ENCODE measurements at regions not wholly inside any gene's neighbourhood (a gene's known extent, or its start where the extent isn't known, plus 50 kb on each side); places are given as distances from the start of the nearest gene placed in this dataset.
A peak's percentile ranks its signal among the peaks of the same experiment; 100 is the strongest.

DNA sequence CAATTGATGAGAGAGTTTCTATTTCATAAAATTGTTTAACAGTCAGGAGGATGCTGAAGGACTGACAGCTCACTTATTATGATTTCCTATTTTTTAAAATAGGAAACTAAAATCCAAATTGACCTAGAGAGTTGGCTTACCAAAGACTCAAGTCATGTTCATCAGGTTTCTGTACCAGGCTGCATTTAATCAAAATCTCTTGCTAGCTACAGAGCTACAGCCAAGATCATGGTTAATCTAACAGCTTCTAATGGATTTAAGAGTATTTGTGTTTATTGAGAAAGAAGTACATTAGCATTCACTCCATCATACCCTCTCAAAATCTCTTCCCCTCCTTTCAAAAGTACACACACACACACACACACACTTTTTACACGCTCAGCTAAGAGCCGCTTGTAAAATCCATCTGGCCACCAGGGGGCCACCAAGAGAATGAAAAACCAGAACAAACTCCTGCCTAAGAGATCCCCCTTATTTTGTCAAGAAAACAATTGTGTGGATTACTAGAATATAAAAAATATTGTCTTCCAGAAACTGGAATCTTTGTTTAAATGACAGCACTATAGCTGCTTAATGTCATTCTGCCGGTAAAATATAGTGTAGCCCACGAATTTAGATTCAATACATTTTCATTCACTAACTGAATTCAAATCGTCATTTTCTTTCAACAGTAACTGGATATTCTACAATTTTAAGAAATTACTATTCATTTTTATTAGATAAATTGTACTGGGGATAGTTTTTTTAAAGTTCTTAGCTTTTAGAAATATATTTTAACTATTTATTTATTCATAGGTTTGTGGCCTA, 334.0 kb downstream of the BTG1 start:
- DNase-seq, result peak; percentile 32
- no peaks in the 10 kb centered on the region for H3K36me3 ChIP-seq
- H3K27me3 ChIP-seq, result no peaks in the 10 kb centered on the region
- H3K9me3 ChIP-seq, result peaks cover 7% of the 10 kb centered on the region
- H3K4me3 ChIP-seq, result no peak overlapping the region

DNA sequence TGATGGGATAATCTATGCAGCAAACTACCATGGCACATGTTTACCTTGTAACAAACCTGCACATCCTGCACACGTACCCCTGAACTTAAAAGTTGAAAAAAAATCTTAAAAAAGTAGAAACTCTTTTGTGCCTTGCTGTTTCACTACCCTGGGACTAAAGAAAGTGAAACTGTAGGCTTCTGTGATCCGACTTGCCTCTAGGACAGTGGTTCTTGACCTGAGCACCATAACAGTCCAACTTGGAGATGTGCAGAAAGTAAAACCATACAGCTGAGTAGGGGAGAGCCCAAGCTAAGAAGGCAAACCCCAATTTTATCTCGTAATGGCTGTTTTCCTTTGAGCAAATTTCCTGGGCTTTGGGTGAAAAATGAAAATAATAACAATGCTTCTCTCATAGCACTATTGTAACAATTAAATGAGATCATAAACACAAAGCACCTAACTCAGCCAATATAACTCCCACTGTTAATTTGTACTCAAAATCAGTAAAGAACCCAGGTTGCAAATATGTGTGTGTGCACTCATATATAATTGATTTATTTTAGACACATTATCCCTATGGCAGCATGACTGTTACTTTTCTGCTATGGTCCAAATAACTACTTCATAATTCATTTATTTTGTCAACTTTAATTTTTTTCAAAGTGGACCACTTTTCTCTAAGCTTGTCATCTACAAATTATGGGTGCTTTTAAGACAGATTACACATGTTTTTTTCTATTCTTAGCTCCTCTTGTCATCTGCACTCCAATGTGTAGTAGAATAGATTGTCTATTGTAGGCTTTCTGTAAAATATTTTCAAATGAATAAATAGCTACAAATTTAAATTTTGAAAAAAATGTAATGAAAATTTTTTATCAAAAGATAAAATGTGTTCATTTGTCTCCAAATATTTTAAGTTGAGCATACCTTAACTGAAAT, 334.9 kb downstream of the BTG1 start:
- no peak for DNase-seq
- Histone ChIP-seq H3K9me3 (peaks cover 13% of the 10 kb centered on the region), H3K36me3 (no peaks in the 10 kb centered on the region), H3K4me3 (no peak overlapping the region), H3K27me3 (no peaks in the 10 kb centered on the region)

DNA sequence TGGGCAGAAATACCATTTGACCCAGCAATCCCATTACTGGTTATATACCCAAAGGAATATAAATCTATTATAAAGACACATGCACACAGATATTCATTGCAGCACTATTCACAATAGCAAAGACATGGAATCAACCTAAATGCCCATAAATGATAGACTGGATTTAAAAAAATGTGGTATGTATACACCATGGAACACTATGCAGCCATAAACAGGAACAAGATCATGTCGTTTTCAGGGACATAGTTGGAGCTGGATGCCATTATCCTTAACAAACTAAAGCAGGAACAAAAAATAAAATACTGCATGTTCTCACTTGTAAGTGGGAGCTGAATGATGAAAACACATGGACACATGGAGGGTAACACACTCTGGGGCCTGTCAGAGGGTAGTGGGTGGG, 335.6 kb downstream of the BTG1 start:
- Histone ChIP-seq H3K9me3 (peaks cover 15% of the 10 kb centered on the region), H3K4me3 (no peak overlapping the region), H3K36me3 (no peaks in the 10 kb centered on the region), H3K27me3 (no peaks in the 10 kb centered on the region)
- DNase-seq, result no peak

- DNase-seq, result no peak
- H3K9me3 ChIP-seq, result peaks cover 15% of the 10 kb centered on the region
- H3K27me3 ChIP-seq, result no peaks in the 10 kb centered on the region
- H3K36me3 ChIP-seq, result no peaks in the 10 kb centered on the region
- no peak overlapping the region for H3K4me3 ChIP-seq
Measured at GRCh38 chr12:91805031-91805430, 340.6 kb downstream of the BTG1 start.

DNA sequence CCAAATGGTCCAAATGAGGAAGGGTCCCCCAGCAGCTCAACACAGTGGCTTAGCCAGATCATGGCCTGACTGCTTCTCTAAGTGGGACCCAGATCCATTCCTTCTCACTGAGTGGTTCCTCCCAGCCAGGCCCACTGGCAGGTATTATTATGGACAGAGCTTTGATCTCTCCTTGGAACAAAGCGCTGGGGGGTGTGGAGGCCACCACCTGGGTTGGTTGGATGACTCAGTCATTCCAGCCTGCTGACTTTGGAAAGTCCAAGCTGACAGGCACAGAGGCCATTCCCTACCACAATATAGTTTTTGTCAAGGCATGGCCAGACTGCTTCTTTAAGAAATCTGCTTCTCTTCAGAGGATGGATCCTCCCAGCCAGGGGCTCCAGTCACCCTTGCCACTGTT, 341.1 kb downstream of the BTG1 start:
- Histone ChIP-seq H3K36me3 (no peaks in the 10 kb centered on the region), H3K27me3 (no peaks in the 10 kb centered on the region), H3K9me3 (peaks cover 15% of the 10 kb centered on the region), H3K4me3 (no peak overlapping the region)
- no peak for DNase-seq

GRCh38 chr12:91801048-91801447, 344.6 kb downstream of the BTG1 start:
- DNase-seq, result no peak
- no peaks in the 10 kb centered on the region for H3K36me3 ChIP-seq
- H3K9me3 ChIP-seq, result peaks cover 4% of the 10 kb centered on the region
- H3K27me3 ChIP-seq, result no peaks in the 10 kb centered on the region
- no peak overlapping the region for H3K4me3 ChIP-seq

GRCh38 chr12:91793676-91794075, 352.0 kb downstream of the BTG1 start:
- Histone ChIP-seq H3K27me3 (no peaks in the 10 kb centered on the region), H3K9me3 (no peaks in the 10 kb centered on the region), H3K36me3 (no peaks in the 10 kb centered on the region), H3K4me3 (no peak overlapping the region)
- no peak for DNase-seq

- Histone ChIP-seq H3K9me3 (no peaks in the 10 kb centered on the region), H3K4me3 (no peak overlapping the region), H3K36me3 (no peaks in the 10 kb centered on the region), H3K27me3 (no peaks in the 10 kb centered on the region)
- no peak for DNase-seq
Measured at GRCh38 chr12:91792597-91792996, 353.0 kb downstream of the BTG1 start.

GRCh38 chr12:91786499-91787272, 359.0 kb downstream of the BTG1 start:
- no peaks in the 10 kb centered on the region for H3K27me3 ChIP-seq
- no peaks in the 10 kb centered on the region for H3K36me3 ChIP-seq
- no peaks in the 10 kb centered on the region for H3K9me3 ChIP-seq
- H3K4me3 ChIP-seq, result no peak overlapping the region
- DNase-seq, result no peak

DNA sequence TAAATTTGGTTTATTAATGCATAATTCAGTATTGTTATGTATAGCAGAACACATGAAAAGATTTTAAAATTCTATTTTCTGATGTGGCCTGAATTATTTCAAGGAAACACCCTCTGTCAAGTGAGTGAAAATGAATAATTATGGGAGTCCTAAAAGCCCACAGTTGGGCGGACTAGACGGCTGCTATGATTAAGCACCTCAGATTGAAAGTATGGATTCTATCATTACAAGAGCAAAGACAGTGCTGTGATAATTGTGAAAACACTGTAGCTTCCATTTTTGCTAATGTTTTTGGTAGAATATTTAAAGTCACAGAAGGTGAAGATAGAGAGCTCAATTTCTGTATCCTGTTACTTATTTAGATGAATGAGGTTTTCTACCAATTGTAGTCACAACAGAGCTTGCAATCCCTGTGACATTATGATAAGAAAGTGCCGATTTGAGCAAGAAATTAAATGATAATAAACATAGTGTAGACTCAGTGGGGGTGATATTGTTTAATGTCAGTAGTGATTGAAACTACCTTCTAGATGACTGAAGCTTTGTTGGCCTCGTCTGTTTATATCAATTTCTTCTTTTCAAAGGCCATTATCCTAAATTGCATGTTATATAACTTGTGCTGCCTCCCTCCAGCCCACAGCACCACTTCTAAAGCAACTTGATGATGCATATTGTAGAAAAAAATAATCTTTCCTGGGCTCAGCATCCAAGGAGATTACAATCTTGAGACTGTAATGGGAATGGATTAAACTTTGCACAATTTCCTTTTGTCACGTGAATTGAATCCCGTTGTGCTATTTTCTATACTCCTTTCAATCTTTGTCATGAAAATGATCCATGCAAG, 359.8 kb downstream of the BTG1 start:
- H3K9me3 ChIP-seq, result no peaks in the 10 kb centered on the region
- no peaks in the 10 kb centered on the region for H3K36me3 ChIP-seq
- DNase-seq, result no peak
- H3K27me3 ChIP-seq, result no peaks in the 10 kb centered on the region
- no peak overlapping the region for H3K4me3 ChIP-seq

GRCh38 chr12:91781114-91781513, 364.5 kb downstream of the BTG1 start:
- Histone ChIP-seq H3K36me3 (no peaks in the 10 kb centered on the region), H3K27me3 (no peaks in the 10 kb centered on the region), H3K9me3 (no peaks in the 10 kb centered on the region), H3K4me3 (no peak overlapping the region)
- no peak for DNase-seq

DNA sequence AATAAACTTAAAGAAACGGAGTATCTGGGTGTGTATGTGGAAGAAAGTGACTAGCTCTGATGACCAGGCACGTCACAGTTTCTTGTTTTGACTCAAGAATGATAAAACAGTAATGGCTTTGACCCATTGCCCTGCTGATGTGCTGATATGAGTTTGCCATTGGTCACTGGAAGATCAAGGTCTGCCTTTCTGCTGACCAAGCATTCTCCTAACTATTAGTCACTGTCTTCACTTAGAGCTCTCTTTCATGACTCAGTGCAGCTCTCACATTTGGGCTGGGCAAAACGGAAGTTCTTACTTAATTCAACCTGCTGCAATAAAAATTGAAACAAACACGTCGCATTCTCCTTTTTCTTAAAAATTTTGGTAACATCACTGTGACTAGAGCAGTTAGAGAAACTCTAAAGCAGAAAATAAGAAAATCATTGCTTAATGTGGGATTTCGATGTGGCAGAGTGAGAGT, 366.7 kb downstream of the BTG1 start:
- DNase-seq, result peak; percentile 54
- no peaks in the 10 kb centered on the region for H3K36me3 ChIP-seq
- no peaks in the 10 kb centered on the region for H3K9me3 ChIP-seq
- no peaks in the 10 kb centered on the region for H3K27me3 ChIP-seq
- H3K4me3 ChIP-seq, result no peak overlapping the region

GRCh38 chr12:91778091-91778832, 367.4 kb downstream of the BTG1 start:
- no peak overlapping the region for H3K4me3 ChIP-seq
- no peaks in the 10 kb centered on the region for H3K27me3 ChIP-seq
- no peak for DNase-seq
- H3K36me3 ChIP-seq, result no peaks in the 10 kb centered on the region
- H3K9me3 ChIP-seq, result no peaks in the 10 kb centered on the region

DNA sequence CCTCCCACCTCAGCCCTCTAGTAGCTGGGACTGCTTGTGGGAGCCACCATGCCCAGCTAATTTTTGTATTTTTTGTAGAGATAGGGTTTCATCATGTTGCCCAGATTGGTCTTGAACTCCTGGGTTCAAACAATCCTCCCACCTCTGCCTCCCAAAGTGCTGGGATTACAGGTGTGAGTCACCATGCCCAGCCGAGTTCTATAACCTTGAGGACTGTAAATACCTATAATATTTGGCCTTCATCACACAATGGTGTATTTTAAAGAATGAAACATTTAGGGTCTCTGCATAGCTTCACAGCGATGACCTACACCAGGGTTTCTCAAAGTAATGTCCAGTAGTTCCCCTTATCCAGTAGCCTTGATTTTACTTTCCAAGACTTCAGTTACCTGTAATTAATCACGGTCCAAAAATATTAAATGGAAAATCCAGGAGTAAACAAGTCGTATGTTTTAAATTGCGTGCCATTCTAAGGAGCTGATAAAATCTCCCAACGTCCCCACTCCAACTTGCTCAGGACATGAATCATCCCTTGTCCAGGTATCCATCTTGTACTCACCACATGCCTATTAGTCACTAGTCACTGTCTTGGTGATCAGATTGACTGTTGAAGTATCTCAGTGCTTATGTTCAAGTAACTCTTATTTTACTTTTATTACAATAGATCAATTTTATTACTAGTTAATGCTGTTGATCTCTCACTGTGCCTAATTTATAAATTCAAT, 368.2 kb downstream of the BTG1 start:
- Histone ChIP-seq H3K4me3 (no peak overlapping the region), H3K9me3 (no peaks in the 10 kb centered on the region)
- DNase-seq, result no peak

GRCh38 chr12:91774434-91774921, 371.2 kb downstream of the BTG1 start:
- Histone ChIP-seq H3K27me3 (no peaks in the 10 kb centered on the region), H3K36me3 (no peaks in the 10 kb centered on the region), H3K4me3 (no peak overlapping the region), H3K9me3 (no peaks in the 10 kb centered on the region)
- peak; percentile 24 for DNase-seq

More for the DNA sequence above, 368.2 kb downstream of the BTG1 start:
- H3K36me3 ChIP-seq, result no peaks in the 10 kb centered on the region
- no peaks in the 10 kb centered on the region for H3K27me3 ChIP-seq

Measured in MG63 (cell line).